Pancreas (tissue), 10 donors: ENCODE measurements at regions not wholly inside any gene's neighbourhood (a gene's known extent, or its start where the extent isn't known, plus 50 kb on each side); places are given as distances from the start of the nearest gene placed in this dataset.
A peak's percentile ranks its signal among the peaks of the same experiment; 100 is the strongest.

Experiments used
- ATAC-seq, 4 donors: fragments of 200-7000 bp; cut with Tn5 transposase; one replicate each; pipeline versions ENCODE4 v1.8.0 to v1.9.1; 2020; ENCODE audit warnings: mild to moderate bottlenecking in 4 of 4, moderate library complexity in 4 of 4
- DNase-seq, 6 donors: peaks; one replicate each; pipeline ENCODE4 v3.0.0-alpha.2; 2020
- FAIRE-seq: peaks from 2 replicates; lab custom pipeline; 2012; peaks lifted over from hg19 to GRCh38; lab: Jason Lieb, UNC
- H3K27ac ChIP-seq, 4 donors: fragments of 200-600 bp; sonication (generic); 1 replicate in 3 of 4; 2 replicates in 1 of 4; pipeline versions ENCODE4 v1.5.0 to v1.8.0; 2020
- H3K27me3 ChIP-seq, 4 donors: fragments of 200-600 bp; one replicate each; pipeline ENCODE4 v1.8.0; 2021
- H3K36me3 ChIP-seq, 3 donors: fragments of 200-600 bp; sonication (generic) in 1 of 3; one replicate each; pipeline versions ENCODE4 v1.5.0 to v1.8.0; 2020 to 2021
- H3K4me1 ChIP-seq, 3 donors: fragments of 200-600 bp; one replicate each; pipeline ENCODE4 v1.8.0; 2021
- H3K4me3 ChIP-seq, 4 donors: fragments of 200-600 bp; sonication (generic) in 2 of 4; one replicate each; pipeline versions ENCODE4 v1.5.0 to v1.8.0; 2020 to 2021
- H3K9me3 ChIP-seq, 4 donors: fragments of 200-600 bp; one replicate each; pipeline ENCODE4 v1.8.0; 2021
- CTCF ChIP-seq, 4 donors: fragments of 200-600 bp; sonication (generic) in 3 of 4; IDR thresholded peaks; one replicate each; pipeline versions ENCODE4 v1.5.0 to v1.8.0; 2021; ENCODE audit warnings: antibody characterized with exemption in 4 of 4
- WGBS, 2 donors: extraction: QIAGEN DNeasy Blood & Tissue Kit; methylation state at CpG; one replicate each; pipeline ENCODE4 v1.1.7; 2013; 5-methylcytosine and 5-hydroxymethylcytosine counted together
- intact Hi-C, 3 donors: fragments of 100-400 bp; cut with DNase I; formaldehyde crosslinking; loops; one replicate each; pipeline versions ENCODE4 v1.11.1 to v1.14.2; 2022
- donor health status: healthy with polysubstance abuse.
- donor health status: DM: no; HTN: no; CAD: no; lungs with moderate emphysema.
- donor health status: DM: no; HTN: no; CAD: no.
- donor health status: control.
- donor health status: control.
- donor health status: Bipolar disorder and iron deficiency.
- donor health status: DM: yes; HTN: yes; CAD: no.
- donor health status: DM: no; HTN: no; CAD: no.
- donor health status: DM: no; HTN: no; CAD: no.
- donor health status: DM: yes; HTN: yes; CAD: no.

GRCh38 chr6:170027647-170028043, 263.2 kb downstream of the DLL1 start:
- Histone ChIP-seq H3K27ac (no peak overlapping the region), H3K9me3 (no peaks in the 10 kb centered on the region), H3K27me3 (no peaks in the 10 kb centered on the region), H3K4me3 (no peak overlapping the region), H3K4me1 (peaks cover 0 to 14% (median 7%) of the 10 kb centered on the region in 3 donors), H3K36me3 (no peaks in the 10 kb centered on the region)
- WGBS, 2 donors = 91 to 95% methylated on average over 4 of the region's 4 CpGs
- intact Hi-C loops = no loop called here
- no peak for ATAC-seq
- DNase-seq = peak in 1 of 6 donors; percentile 24
- TF ChIP-seq CTCF (IDR thresholded peaks at IDR 0.05) = no peak
- FAIRE-seq = no peak

GRCh38 chr6:170026751-170027646, 263.9 kb downstream of the DLL1 start:
- peaks cover 0 to 14% (median 7%) of the 10 kb centered on the region in 3 donors for H3K4me1 ChIP-seq
- intact Hi-C loops = no loop called here
- FAIRE-seq (no peak), DNase-seq (no peak), ATAC-seq (no peak)
- H3K4me3 ChIP-seq = no peak overlapping the region
- H3K27ac ChIP-seq = peak overlapping the region in 2 of 4 donors; percentile 19 to 44
- TF ChIP-seq CTCF (IDR thresholded peaks at IDR 0.05) = no peak
- WGBS, 2 donors = 67 to 71% methylated on average over 13 of the region's 13 CpGs
- H3K9me3 ChIP-seq = no peaks in the 10 kb centered on the region
- no peaks in the 10 kb centered on the region for H3K27me3 ChIP-seq
- H3K36me3 ChIP-seq = no peaks in the 10 kb centered on the region

- 39 to 57% methylated on average over 21 to 23 of the region's 23 CpGs for whole genome bisulfite sequencing, 2 donors
Observed at GRCh38 chr6:170025935-170026750, 264.7 kb downstream of the DLL1 start.

GRCh38 chr6:170025341-170025911, 265.5 kb downstream of the DLL1 start:
- H3K4me1 ChIP-seq = peaks cover 0 to 14% (median 7%) of the 10 kb centered on the region in 3 donors
- no peak overlapping the region for H3K4me3 ChIP-seq
- DNase-seq (peak in 1 of 6 donors; percentile 55), FAIRE-seq (no peak), ATAC-seq (no peak)
- H3K27ac ChIP-seq = peak overlapping the region; percentile 46 to 70 (median 61)
- no peak for TF ChIP-seq CTCF (IDR thresholded peaks at IDR 0.05)
- intact Hi-C loops = no loop called here
- 82 to 83% methylated on average over 19 to 20 of the region's 20 CpGs for WGBS, 2 donors
- no peaks in the 10 kb centered on the region for H3K9me3 ChIP-seq
- no peaks in the 10 kb centered on the region for H3K36me3 ChIP-seq
- H3K27me3 ChIP-seq = no peaks in the 10 kb centered on the region

More at GRCh38 chr6:170025935-170026750, 264.7 kb downstream of the DLL1 start:
- FAIRE-seq (no peak), ATAC-seq (peak; percentile 86 to 92 (median 88)), DNase-seq (peak; percentile 71 to 94 (median 87))
- intact Hi-C loops = no loop called here
- TF ChIP-seq CTCF (IDR thresholded peaks at IDR 0.05) = no peak
- Histone ChIP-seq H3K9me3 (no peaks in the 10 kb centered on the region), H3K4me3 (no peak overlapping the region), H3K4me1 (peaks cover 0 to 14% (median 7%) of the 10 kb centered on the region in 3 donors), H3K27me3 (no peaks in the 10 kb centered on the region), H3K36me3 (no peaks in the 10 kb centered on the region), H3K27ac (peak overlapping the region; percentile 46 to 70 (median 61))
